Epithelial cell of prostate (primary cell): ENCODE measurements at regions not wholly inside any gene's neighbourhood (a gene's known extent, or its start where the extent isn't known, plus 50 kb on each side); places are given as distances from the start of the nearest gene placed in this dataset.

Experiments
- DNase-seq: peaks from one replicate; pipeline ENCODE4 v3.0.0-alpha.2; 2011; ENCODE audit warnings: low read depth, low spot score
- H3K27ac ChIP-seq: fragments of 450-650 bp; 2 replicates; pipeline ENCODE4 v1.5.1; 2017; ENCODE audit warnings: mild to moderate bottlenecking

DNA sequence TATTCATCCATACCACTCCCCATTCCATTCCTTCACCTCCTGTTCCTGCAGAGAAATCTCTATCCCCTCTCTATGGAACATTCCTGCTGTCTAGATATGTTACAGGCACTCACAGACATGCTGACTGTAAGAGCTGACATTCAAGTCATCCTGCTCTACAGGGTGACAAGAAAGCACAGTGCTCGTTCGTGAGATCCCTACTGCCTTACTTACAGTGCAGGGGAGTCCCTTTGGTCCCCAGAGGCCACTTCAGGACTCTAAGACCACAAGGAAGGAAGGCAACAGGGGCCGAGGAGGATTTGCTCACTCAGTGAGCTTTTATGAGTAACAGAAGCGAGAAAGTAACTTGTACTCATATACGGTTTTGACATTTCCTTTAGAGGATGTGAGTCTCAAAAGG is 110.5 kb downstream of the GAS1 start:
- no peak for DNase-seq
- no peak overlapping the region for H3K27ac ChIP-seq

DNA sequence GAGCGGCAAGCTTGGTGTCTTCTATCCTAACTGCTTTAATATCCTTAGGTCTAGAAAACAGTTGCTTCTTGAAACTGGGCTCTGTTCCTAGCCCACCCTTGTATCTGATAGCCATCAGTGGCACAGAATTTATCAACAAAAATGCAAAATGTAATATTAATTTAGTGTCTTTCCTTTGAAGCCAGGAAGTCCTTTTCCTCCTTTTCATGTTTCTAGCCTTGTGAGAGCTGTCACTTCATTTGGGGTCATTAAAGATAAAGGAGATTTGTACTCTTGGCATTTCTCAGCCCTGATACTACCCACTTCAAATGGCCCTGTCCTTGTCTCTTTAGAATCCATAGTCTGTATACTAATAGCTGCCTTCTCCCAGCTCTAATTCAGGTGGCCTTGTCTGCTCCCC is 111.0 kb downstream of the GAS1 start:
- H3K27ac ChIP-seq: no peak overlapping the region
- no peak for DNase-seq

DNA sequence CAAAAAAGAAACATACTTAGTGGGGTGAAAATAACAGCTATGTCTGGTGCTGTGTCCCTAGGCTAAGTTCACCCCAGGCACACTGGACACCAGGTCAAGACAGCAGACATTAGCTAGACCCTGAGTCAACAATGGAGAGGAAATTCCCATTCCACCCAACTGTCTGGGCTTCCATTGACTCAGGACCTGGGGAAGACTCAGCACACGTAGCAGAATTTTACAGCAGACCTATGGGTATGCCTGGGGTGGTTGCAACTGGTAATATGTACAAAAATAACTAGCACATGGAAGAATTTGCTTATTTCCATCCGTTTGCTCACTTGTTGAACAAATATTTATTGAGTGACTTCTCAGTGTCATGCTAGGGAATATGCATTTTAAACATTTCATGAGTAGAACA is 117.0 kb downstream of the GAS1 start:
- DNase-seq: no peak
- H3K27ac ChIP-seq: no peak overlapping the region

DNA sequence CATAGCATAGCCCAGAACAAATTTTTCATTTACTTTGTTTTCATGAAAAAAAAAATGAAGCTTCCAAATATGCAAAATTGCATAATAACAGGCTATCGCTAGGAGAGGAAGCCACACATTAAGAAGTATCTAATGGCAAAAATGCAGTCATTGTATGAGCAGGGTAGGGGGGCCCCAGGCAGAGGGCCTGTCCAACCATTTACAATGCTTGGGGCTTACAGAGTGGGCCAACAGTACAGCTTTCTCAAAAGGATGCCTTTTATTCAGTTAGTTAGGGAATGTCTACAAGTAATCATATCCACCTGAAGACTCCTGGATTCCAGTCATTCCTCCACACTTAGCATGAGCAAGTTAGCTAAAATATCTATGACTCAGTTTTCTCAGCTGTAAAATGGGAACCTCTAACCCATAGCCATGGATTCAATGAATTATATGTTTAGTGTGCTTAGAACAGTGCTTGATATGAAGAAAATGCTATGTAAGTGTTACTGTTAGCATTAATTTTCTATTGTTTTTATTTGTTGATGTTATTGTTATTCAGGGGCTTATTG is 117.7 kb downstream of the GAS1 start:
- DNase-seq: no peak
- no peak overlapping the region for H3K27ac ChIP-seq

DNA sequence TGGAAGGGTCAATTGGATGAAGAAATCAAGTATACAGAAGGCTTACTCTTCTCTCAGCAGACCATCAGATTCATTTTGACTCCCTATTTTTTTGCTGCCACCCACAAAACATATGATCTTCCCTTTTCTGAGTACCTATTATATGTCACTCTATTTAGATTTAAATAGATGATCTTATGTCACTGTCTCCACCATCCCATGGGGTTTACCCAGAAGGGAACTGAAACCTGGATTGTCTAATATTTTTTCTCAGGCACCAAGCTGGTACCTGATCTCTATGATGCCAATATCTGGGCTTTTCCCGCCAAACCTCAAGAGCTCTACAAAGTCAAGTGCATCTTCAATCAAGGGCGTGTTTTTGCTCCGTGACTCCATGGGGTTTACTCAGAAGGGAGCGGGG is 118.7 kb downstream of the GAS1 start:
- DNase-seq: no peak
- no peak overlapping the region for H3K27ac ChIP-seq

DNA sequence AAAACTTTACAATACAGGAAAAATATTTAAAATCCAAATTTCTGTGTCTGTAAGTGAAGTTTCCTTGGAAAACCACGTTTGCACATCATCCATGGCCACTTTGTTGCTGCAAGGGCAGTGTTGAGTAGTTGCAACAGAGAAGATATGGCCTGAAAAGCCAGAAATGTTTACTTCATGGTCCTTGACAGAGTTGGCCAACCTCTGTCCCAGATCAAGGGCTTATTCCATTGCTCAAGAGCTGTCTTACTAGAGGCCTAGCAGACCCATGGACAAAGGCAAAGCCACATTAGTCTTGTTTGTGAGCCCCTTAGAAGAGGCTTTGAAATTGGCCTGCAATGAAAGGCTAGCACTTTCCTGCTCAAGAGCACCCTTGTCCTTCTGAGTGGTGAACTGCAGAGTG is 119.4 kb downstream of the GAS1 start:
- no peak for DNase-seq
- no peak overlapping the region for H3K27ac ChIP-seq

DNA sequence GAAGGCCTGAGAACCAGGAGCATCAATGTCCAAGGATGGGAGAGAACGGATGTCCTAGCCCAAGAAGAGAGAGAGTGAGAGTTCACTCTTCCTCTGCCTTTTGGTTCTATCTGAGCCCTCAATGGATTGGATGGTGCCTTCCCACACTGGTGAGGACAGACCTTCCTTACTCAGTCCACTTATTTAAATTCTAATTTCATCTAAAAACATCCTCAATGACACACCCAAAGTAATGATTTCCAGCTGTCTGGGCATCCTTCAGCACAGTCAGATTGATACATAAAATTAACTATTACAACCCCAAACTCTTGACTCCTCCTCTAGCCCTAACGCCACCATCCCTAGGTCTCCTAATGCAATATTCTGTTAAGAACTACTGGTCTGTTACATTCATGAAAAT is 122.0 kb downstream of the GAS1 start:
- H3K27ac ChIP-seq: no peak overlapping the region
- DNase-seq: no peak

DNA sequence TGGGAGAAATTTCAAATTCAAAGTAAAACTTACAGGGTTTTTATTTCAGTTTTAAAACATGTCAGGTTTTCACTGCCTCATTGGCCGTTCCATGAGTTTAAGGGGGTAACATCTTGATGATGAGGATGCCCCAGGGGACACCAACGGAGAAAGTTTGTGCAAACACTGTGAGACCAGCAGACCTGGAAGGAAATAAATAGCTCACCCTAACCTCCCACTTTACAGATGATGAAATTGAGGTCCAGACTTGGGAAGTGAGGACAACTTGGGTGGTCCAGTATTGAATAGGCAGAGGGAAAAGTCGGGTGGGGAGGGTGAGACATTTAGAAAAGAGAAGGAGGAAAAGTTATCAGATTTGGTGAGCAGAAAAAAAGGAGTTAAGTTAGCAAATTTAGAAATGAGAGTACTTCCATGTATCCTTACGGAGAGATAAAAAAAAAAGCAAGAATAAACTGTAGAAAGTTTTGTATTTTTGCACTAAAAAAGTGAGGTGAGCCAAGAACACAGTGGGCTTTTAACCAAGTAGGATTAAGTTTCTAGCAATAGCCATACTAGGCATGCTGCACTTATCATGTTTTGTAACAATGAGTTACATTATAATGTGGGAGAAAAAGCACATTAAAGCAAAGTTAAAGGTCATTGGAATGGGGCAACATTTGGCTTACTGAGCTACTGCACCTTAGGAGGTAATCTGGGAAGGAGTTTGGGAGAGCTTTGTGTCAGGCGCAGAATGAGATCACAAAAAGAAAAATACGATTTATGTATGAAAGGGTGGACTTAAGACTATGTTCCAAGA is 125.1 kb downstream of the GAS1 start:
- no peak for DNase-seq
- H3K27ac ChIP-seq: no peak overlapping the region

DNA sequence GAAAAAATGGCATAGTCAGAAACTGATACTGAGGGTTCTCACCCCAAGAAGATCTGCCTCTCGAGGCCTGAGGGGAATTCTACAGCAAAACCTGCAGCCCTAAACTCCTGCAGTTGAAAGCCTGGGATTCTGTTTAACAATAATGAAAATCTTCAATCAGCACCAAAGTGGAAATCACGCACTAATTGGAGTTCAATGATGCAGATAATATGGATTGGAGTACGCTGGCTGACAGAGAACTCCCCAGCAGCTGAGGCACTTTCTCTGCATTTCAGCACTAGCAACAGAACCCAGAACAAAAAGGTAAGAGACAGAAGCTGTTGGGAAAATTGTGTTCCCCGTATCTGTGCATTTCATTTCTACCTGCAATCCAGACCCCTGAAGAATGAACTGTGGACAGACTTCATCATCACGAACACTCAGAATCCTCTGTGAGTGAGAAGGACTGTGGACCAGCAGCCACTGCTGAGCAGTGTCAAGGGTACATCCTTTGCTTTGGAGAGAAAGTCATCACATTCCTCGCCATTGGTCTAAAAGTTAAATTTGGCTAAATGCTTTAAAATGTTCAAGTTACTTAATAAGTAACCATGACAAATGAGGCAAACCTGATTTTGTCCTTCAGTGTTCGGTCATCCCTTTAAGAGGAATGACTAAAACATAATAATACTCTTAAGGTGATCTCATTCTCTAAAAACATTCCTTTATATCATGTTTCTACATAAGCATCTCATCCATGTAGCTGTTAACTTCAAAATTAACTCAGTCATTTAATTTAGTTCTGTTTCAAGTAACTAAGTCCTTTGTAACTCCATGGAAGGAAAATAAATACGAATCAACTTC is 126.1 kb downstream of the GAS1 start:
- H3K27ac ChIP-seq: no peak overlapping the region
- no peak for DNase-seq

DNA sequence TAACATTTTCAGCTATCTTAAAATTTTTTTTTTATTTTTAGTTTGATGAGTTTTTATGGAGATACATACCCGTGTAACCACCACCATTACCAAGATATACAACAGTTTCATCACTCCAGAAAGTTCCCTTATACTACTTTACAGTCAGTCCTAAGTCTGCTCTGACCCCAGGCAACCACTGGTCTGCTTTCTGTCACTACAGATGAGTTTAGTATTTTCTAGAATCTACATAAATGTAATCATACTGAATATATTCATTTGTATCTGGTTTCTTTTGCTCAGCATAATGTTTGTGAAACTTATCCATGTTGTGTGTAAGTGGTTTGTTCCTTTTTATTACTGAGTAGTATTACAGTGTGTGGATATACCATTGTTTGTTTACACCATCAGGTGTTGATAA is 127.8 kb downstream of the GAS1 start:
- DNase-seq: no peak
- no peak overlapping the region for H3K27ac ChIP-seq

DNA sequence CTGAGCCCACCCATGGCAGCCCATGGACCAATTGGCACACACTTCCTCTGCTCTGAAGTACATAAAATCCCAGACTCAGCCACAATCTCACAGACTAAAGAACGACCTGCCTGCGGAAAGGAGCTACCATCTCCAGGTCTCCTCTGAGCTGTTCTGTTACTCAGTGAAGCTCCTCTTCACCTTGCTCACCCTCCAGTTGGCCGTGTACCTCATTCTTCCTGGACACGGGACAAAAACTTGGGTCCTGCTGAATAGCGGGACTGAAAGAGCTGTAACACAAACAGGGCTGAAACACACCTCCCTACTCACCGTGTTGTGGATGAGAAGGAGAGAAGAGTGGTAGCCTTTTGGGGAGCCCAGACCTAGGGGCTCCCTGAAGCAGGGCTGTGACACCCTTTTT is 128.7 kb downstream of the GAS1 start:
- DNase-seq: no peak
- no peak overlapping the region for H3K27ac ChIP-seq

DNA sequence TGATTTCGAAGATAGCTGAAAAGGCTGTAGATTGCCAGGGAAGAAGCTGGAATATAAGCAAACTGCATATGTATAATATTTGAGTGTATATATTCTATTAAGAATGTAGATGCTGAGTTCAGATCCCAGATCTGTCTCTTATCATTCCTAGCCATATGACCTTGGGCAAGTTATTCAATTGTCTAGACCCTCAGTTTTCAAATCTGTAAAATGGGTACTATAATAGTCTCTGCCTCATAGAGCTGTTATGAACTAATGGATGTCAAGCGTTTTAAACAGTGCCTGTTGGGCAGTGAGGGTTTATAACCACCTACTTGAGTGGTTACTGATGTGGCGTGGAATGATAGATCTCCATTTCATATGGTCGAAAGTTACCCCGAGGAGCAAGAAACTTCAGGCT is 130.4 kb downstream of the GAS1 start:
- DNase-seq: no peak
- no peak overlapping the region for H3K27ac ChIP-seq

DNA sequence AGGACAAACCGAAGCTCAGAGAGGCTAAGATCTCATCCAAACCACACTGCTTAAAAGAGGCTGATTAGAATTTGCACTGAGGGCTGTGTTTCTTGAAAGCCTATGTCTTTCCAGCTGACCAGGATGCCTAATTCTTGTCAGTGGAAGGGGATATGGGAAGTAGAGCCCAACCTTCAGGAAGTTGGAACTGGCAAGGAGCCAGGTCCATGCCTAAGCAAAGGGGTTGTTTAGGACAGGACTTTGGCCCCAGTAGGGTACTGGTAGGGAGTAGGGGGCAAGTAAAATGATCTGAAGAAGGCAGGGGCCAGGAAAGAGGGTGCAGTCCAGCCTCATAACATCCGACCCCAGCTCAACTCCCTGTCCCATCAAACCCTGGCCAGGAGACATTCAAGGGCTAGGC is 130.9 kb downstream of the GAS1 start:
- H3K27ac ChIP-seq: no peak overlapping the region
- no peak for DNase-seq

DNA sequence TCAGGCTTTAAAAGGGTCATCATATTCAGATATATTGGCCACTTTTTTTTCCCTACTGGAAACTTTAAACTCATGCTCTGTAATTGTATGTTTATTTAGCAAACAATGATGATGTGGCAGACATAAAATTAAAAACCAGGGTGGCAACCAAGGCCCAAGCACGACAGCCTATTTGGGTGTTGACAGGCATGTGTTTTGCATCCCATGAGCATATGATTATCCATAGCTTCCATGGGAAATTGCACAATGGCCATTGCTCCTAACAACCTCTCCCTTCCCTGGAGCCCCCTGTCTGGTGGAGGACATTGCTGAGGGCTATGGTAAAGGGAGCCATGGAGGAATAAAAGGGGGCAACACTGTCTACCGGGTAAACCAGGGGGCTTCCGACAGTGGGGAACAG is 134.7 kb downstream of the GAS1 start:
- H3K27ac ChIP-seq: no peak overlapping the region
- no peak for DNase-seq

DNA sequence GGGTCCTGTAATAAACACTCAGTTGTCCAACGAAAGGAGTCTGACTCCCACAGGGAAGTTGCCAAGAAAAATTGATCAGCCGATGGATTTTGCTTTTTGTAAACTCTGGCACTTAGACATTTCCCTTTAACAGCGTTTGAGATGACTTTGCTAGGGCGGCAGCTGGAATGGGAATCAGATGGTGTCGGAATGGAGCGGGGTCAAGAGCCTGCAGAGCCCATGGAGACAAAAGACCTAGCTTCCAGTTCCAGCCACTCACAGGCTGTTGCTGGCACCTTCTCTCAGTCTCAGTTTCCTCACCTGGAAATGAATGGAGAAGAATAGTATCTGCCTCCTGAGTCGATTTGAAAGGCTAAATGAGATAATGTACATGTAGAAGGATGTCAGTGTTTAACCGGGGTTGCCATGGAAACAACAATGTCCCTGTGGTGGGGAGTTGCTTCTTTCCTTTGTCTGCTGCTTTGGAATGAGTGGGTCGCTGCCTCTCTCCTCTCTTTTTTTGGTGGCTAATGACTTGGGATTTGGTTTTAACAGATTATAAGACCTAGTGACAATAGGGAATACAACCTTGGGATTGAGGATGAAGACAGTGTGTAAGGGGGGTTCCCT is 137.4 kb downstream of the GAS1 start:
- DNase-seq: no peak
- no peak overlapping the region for H3K27ac ChIP-seq

DNA sequence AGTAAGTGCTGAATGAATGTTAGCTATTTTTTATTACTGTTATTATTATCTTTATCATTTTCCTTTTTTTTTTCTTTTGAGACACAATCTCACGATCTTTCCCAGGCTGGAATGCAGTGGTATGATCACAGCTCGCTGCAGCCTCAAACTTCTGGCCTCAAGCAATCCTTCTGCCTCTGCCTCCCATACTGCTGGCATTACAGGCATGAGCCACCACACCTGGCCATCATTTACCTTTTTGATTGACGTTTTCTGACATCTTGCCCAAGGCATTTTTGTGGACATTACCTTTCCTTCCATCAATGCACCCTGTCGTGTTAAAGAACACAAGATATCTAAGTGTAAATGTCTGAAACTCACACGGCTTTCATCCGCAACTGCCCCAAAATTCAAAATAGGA is 138.2 kb downstream of the GAS1 start:
- DNase-seq: no peak
- H3K27ac ChIP-seq: no peak overlapping the region

DNA sequence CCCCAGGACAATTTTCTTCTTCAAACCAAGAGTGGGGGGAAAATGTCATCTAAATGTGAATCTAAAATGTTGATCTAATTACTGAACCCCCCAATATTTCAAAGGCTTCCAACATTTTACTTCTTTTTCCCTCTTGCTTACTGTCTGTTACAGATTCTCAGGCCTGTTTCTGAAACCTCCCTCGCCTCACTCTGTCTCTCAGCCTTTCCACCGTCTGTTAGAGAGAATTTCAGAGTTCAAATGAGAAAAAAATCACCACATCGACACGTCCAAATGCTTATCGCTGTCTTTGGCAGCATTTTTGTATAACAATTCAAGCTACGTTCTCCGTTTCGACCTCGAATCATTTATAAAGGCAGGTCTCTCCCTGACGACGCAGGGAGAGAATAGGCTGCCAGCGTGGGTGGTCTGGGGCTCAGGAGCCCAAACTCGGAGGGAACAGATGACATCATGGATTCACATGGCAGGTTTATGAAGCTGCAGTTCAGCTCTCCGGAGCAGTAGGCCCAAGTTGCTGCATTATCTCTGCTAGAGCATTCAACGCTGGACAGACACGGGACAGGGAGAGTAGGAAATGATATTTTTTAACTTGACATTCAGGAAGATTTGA is 139.8 kb downstream of the GAS1 start:
- no peak overlapping the region for H3K27ac ChIP-seq
- no peak for DNase-seq

DNA sequence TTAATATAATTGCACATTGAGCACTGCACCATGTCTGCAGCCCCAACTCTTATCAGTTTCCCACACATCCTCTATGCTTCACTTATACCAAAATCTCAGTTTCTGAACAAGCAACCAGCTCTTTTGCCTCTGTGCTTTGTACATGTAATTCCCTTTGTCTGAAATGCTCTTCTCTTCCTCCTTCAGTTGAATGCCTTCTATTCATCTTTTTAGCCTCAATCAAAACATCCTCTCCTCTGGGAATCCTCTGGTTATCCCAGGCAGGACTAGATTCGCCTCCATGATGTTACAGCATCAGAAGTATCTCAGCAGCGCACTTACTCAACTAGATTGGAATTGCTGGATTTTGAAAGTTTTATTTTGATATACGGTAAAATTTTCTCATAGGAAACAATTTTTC is 143.3 kb downstream of the GAS1 start:
- H3K27ac ChIP-seq: no peak overlapping the region
- DNase-seq: no peak

DNA sequence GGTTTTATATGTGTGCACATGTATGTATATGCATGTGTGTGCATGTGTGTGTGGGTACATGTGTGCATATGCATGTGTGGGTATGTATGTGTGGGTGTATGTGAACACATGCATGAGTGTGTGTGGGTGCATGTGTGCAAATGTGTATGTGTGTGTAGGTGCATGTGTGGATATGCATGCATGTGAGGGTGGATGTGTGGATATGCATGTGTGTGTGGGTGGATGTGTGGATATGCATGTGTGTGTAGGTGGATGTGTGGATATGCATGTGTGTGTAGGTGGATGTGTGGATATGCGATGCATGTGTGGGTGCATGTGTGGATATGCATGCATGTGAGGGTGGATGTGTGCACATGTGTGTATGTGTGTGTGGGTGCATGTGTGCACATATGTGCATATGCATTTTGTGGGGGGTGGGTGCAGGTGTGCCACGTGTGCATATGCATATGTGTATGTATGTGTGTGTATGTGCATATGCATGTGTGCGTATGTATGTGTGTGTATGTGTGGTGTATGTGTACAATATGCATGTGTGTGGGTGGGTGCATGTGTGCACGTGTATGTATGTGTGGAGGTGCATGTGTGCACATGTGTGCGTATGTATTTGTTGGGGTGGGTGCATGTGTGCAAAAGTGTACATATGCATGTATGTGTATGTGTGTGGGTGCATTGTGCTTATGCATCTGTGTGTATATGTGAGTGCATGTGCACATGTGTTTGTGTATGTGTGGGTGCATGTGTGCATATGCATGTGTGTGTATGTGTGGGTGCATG is 144.2 kb downstream of the GAS1 start:
- no peak for DNase-seq
- no peak overlapping the region for H3K27ac ChIP-seq

DNA sequence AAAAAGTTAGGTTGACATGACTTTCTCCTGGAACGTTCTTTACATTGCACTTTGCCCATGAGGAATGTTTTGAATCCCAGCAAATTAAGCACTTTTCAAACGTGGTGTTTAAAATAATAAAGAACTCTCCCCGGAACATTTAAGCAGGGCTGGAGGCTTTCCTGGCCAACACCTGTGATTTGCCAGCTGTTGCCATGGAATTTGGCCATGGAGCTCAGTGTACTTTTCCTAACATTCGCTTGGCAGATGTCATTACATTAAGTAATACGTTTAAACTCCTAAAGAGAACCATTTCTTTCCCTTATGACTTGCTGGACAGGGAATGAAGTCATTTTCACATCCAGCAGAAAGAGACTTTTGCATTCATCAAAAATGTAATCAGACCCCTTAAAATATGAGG is 146.1 kb downstream of the GAS1 start:
- no peak overlapping the region for H3K27ac ChIP-seq
- DNase-seq: no peak
